Stomach smooth muscle (tissue), 2 donors: ENCODE measurements at regions not wholly inside any gene's neighbourhood (a gene's known extent, or its start where the extent isn't known, plus 50 kb on each side); places are given as distances from the start of the nearest gene placed in this dataset.

Source experiments
- H3K27ac ChIP-seq: one replicate; pipeline ENCODE4 v1.7.0; 2013; ENCODE audit warnings: mild to moderate bottlenecking, low read length, inconsistent platforms
- H3K27me3 ChIP-seq, 2 donors: one replicate each; pipeline ENCODE4 v1.7.0; 2013; ENCODE audit warnings: low read length in 2 of 2; ENCODE audit not compliant: insufficient read depth in 2 of 2, control insufficient read depth in 1 of 2
- H3K36me3 ChIP-seq, 2 donors: one replicate each; pipeline ENCODE4 v1.7.0; 2013; ENCODE audit warnings: low read length in 2 of 2; ENCODE audit not compliant: control insufficient read depth in 2 of 2, insufficient read depth in 2 of 2
- H3K4me1 ChIP-seq: one replicate; pipeline ENCODE4 v1.7.0; 2013; ENCODE audit warnings: low read length; ENCODE audit not compliant: control insufficient read depth, insufficient read depth
- H3K4me3 ChIP-seq, 2 donors: one replicate each; pipeline ENCODE4 v1.7.0; 2013; ENCODE audit warnings: low read length in 2 of 2
- H3K9ac ChIP-seq, 2 donors: one replicate each; pipeline ENCODE4 v1.7.0; 2013; ENCODE audit warnings: low read length in 2 of 2, mild to moderate bottlenecking in 1 of 2
- H3K9me3 ChIP-seq, 2 donors: one replicate each; pipeline ENCODE4 v1.7.0; 2013; ENCODE audit warnings: low read length in 2 of 2; ENCODE audit not compliant: control insufficient read depth in 2 of 2
- donor health status: healthy.
- donor health status: Pancreatic carcinoma.

- Histone ChIP-seq H3K4me3 (no peak overlapping the region), H3K36me3 (no peaks in the 10 kb centered on the region), H3K4me1 (no peaks in the 10 kb centered on the region), H3K27ac (no peak overlapping the region), H3K9me3 (peaks cover 3% of the 10 kb centered on the region in 2 donors), H3K27me3 (peaks cover 0 to 3% of the 10 kb centered on the region in 2 donors), H3K9ac (no peak overlapping the region)
Observed at GRCh38 chr5:174363934-174364333, 318.4 kb downstream of the NSG2 start.

GRCh38 chr5:174364676-174365075 is 319.2 kb downstream of the NSG2 start:
- H3K9ac ChIP-seq = no peak overlapping the region
- H3K27ac ChIP-seq = no peak overlapping the region
- no peak overlapping the region for H3K4me3 ChIP-seq
- peaks cover 3% of the 10 kb centered on the region in 2 donors for H3K9me3 ChIP-seq
- H3K4me1 ChIP-seq = no peaks in the 10 kb centered on the region
- H3K27me3 ChIP-seq = peaks cover 0 to 3% of the 10 kb centered on the region in 2 donors
- no peaks in the 10 kb centered on the region for H3K36me3 ChIP-seq

- Histone ChIP-seq H3K27ac (no peak overlapping the region), H3K9ac (no peak overlapping the region), H3K36me3 (no peaks in the 10 kb centered on the region), H3K4me3 (no peak overlapping the region), H3K9me3 (no peaks in the 10 kb centered on the region), H3K27me3 (no peaks in the 10 kb centered on the region), H3K4me1 (no peaks in the 10 kb centered on the region)
Observed at GRCh38 chr5:174371600-174372094, 326.1 kb downstream of the NSG2 start.

DNA sequence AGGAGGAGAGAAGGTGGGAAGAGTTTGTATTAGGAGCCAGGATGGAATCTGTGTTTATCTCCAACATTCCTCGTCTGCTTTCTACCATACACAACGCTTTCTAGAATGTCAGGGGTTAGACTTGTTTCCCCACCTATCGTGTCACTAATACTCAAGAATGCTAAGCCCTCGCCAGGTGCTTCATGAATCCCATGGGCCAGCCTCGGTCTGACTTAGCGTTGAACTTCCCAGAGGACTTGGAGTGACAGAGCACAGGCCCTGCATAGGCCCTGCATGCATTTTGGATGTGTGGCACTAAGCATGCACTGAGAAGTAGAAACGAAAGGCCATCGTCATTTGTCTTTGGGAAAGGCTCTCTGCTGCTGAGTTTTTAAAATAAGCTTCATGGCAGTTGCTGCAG is 328.7 kb downstream of the NSG2 start:
- Histone ChIP-seq H3K9ac (no peak overlapping the region), H3K27ac (no peak overlapping the region), H3K4me1 (no peaks in the 10 kb centered on the region), H3K9me3 (peaks cover 0 to 6% of the 10 kb centered on the region in 2 donors), H3K36me3 (no peaks in the 10 kb centered on the region), H3K27me3 (no peaks in the 10 kb centered on the region), H3K4me3 (no peak overlapping the region)

GRCh38 chr5:174376056-174376455 is 330.6 kb downstream of the NSG2 start:
- H3K9ac ChIP-seq = no peak overlapping the region
- no peaks in the 10 kb centered on the region for H3K4me1 ChIP-seq
- no peak overlapping the region for H3K27ac ChIP-seq
- H3K4me3 ChIP-seq = no peak overlapping the region
- H3K27me3 ChIP-seq = no peaks in the 10 kb centered on the region
- H3K36me3 ChIP-seq = no peaks in the 10 kb centered on the region
- H3K9me3 ChIP-seq = peaks cover 0 to 6% of the 10 kb centered on the region in 2 donors

DNA sequence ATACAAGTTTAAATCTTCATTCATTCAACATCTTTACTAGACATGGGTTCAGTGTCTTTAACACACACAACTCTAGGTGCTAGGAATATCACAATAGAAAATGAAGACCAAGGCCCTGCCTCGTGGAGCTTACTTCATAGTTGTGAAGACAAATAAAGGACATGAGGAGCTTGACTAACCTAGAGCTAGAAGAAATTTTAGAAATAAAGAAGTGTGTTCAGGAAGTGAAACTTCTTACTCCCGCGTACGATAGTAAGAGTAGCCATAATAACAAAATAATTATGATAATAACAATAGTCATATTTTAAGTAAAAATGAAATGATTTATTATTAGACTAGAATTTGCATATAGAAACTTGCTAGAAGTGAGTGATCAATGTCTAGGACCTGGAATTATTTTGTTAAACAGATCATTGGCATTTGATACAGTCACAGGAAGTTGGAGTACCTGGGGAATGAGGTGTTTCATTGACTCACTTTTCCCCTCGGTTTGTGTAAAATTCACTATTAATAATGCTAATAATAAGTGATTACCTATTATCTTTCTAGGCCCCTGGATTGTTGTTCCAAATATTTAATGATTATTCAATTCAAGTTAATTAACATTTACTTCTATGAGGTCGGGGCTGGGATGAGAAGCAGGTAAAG is 331.3 kb downstream of the NSG2 start:
- Histone ChIP-seq H3K27me3 (no peaks in the 10 kb centered on the region), H3K9me3 (peaks cover 0 to 6% of the 10 kb centered on the region in 2 donors), H3K4me1 (no peaks in the 10 kb centered on the region), H3K9ac (no peak overlapping the region), H3K27ac (no peak overlapping the region), H3K36me3 (no peaks in the 10 kb centered on the region), H3K4me3 (no peak overlapping the region)

GRCh38 chr5:174378121-174378874 is 332.8 kb downstream of the NSG2 start:
- Histone ChIP-seq H3K9ac (no peak overlapping the region), H3K4me3 (no peak overlapping the region), H3K9me3 (peaks cover 0 to 6% of the 10 kb centered on the region in 2 donors), H3K27ac (no peak overlapping the region), H3K27me3 (no peaks in the 10 kb centered on the region), H3K4me1 (no peaks in the 10 kb centered on the region), H3K36me3 (no peaks in the 10 kb centered on the region)

- Histone ChIP-seq H3K36me3 (no peaks in the 10 kb centered on the region), H3K9me3 (peaks cover 0 to 6% of the 10 kb centered on the region in 2 donors), H3K4me3 (no peak overlapping the region), H3K4me1 (peaks cover 6% of the 10 kb centered on the region), H3K27ac (no peak overlapping the region), H3K9ac (no peak overlapping the region), H3K27me3 (peaks cover 0 to 4% of the 10 kb centered on the region in 2 donors)
Observed at GRCh38 chr5:174380311-174380710, 334.8 kb downstream of the NSG2 start.

DNA sequence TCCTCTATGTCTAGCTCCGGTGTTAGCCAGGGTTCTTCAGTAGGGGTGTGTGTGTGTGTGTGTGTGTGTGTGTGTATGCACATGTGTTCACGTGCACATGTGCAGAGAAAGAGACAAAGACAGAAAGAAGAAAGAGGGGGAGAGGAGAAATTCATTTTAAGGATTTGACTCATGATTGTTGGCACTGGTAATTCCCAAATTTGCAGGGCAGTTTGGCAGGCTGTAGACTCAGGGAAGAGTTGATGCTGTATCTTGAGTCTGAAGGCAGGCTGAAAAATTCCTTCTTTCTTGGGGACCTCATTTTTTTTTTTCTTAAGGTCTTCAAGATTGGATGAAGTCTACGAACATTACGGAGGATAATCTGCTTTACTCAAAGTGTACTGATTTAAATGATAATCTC is 335.7 kb downstream of the NSG2 start:
- no peak overlapping the region for H3K27ac ChIP-seq
- H3K4me3 ChIP-seq = no peak overlapping the region
- H3K9me3 ChIP-seq = peaks cover 2 to 6% of the 10 kb centered on the region in 2 donors
- H3K27me3 ChIP-seq = peaks cover 0 to 6% of the 10 kb centered on the region in 2 donors
- H3K9ac ChIP-seq = no peak overlapping the region
- peaks cover 6% of the 10 kb centered on the region for H3K4me1 ChIP-seq
- no peaks in the 10 kb centered on the region for H3K36me3 ChIP-seq

DNA sequence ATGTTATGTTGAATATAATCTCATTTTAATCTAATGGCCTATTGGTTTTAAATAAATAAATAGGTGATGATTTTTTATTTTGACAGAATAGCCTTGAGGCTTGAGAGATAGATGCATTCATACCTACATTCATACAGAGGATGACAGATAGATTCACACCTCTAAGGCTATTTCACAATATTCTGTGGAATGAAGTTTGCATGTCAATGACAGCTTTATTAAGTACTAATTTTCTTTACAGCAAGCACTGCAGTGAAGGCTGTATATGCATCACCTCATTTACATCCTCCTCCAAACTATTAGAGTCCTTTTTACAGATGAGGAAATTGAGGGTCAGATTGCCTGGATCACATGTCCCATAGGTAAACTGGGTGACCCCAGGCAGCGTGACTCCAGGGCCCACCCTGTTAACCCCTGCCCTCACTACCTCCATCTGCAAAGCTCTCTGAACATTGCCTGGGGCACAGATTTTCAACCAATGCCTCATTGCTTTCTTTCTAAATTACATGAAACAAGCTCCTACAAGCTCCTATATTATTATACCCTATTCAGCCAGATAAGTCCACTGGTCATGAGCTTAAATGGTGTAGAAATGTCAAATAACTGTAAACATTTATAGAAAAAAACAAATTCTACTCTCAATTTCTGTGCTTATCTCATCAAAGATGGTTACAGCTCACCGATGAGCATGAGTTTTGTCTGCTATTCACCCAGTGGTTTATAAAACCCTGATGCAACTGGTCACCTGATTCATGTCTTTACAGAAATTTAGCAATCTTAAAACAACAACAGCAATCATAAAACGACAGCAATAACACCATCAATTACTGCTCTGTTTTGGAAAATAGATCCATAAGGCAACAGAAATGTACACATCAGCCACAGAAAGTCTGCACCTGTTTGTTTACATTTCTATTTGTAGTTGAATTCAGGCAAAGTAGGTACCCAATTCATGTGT is 338.0 kb downstream of the NSG2 start:
- peaks cover 6% of the 10 kb centered on the region for H3K4me1 ChIP-seq
- H3K27ac ChIP-seq = no peak overlapping the region
- H3K4me3 ChIP-seq = no peak overlapping the region
- peaks cover 2 to 3% of the 10 kb centered on the region in 2 donors for H3K9me3 ChIP-seq
- no peaks in the 10 kb centered on the region for H3K36me3 ChIP-seq
- no peak overlapping the region for H3K9ac ChIP-seq
- peaks cover 0 to 6% of the 10 kb centered on the region in 2 donors for H3K27me3 ChIP-seq
